A673 (cell line): ENCODE measurements at regions not wholly inside any gene's neighbourhood (a gene's known extent, or its start where the extent isn't known, plus 50 kb on each side); places are given as distances from the start of the nearest gene placed in this dataset.
"Not testable (repeated sequence)": the region's sequence is repeated elsewhere in the genome, so short reads cannot be mapped to it uniquely, and the experiment has no call there.

ENCODE experiments used
- BruUV-seq: library from RNA; stranded (reverse); fragments of 400-500 nt; replicated peaks from 2 replicates; lab custom pipeline; 2021; lab: Mats Ljungman, UMichigan
- CTCF ChIA-PET: fragments of 300-600 bp; sonication (Branson Sonifier 250); formaldehyde crosslinking; loops from one replicate; lab custom pipeline; 2022; ENCODE audit warnings: antibody characterized with exemption; lab: Charles Lee
- POLR2A ChIA-PET: fragments of 300-600 bp; sonication (Branson Sonifier 250); formaldehyde crosslinking; loops from one replicate; lab custom pipeline; 2022; ENCODE audit warnings: antibody characterized with exemption; ENCODE audit not compliant: low non-redundant PET; lab: Charles Lee
- DNase-seq: peaks from one replicate; pipeline ENCODE4 v3.0.0-alpha.2; 2015; ENCODE audit warnings: low spot score
- H3K27ac ChIP-seq: fragments of 200-600 bp; sonication (generic); 2 replicates; pipeline ENCODE4 v1.5.1; 2016; ENCODE audit warnings: mixed run types, low read depth, mild to moderate bottlenecking, mixed read lengths, antibody characterized with exemption, low read length; ENCODE audit not compliant: poor library complexity, severe bottlenecking
- H3K27me3 ChIP-seq: fragments of 200-600 bp; sonication (generic); replicated peaks from 2 replicates; pipeline ENCODE4 v1.6.1; 2017; ENCODE audit warnings: mixed run types, low read depth, mild to moderate bottlenecking, mixed read lengths, antibody characterized with exemption, low read length; ENCODE audit not compliant: insufficient read depth, poor library complexity
- H3K36me3 ChIP-seq: fragments of 200-600 bp; sonication (generic); 2 replicates; pipeline ENCODE4 v1.6.1; 2016; ENCODE audit warnings: mixed run types, mild to moderate bottlenecking, mixed read lengths, antibody characterized with exemption, low read length; ENCODE audit not compliant: insufficient read depth, poor library complexity, severe bottlenecking
- H3K4me1 ChIP-seq: fragments of 200-600 bp; sonication (generic); 2 replicates; pipeline ENCODE4 v1.6.1; 2017; ENCODE audit warnings: mixed run types, mild to moderate bottlenecking, mixed read lengths, antibody characterized with exemption, low read length; ENCODE audit not compliant: insufficient read depth, poor library complexity, severe bottlenecking
- H3K4me3 ChIP-seq: fragments of 200-600 bp; sonication (generic); 2 replicates; pipeline ENCODE4 v1.5.1; 2016; ENCODE audit warnings: low read depth, mixed run types, mild to moderate bottlenecking, mixed read lengths, low read length; ENCODE audit not compliant: poor library complexity, severe bottlenecking
- H3K9me3 ChIP-seq: fragments of 200-600 bp; sonication (generic); 2 replicates; pipeline ENCODE4 v1.6.1; 2016; ENCODE audit warnings: mixed run types, low read depth, mild to moderate bottlenecking, mixed read lengths, antibody characterized with exemption, low read length; ENCODE audit not compliant: poor library complexity, severe bottlenecking
- EZH2 ChIP-seq: fragments of 200-600 bp; sonication (generic); IDR thresholded peaks from 2 replicates; pipeline ENCODE4 v1.6.1; 2017; ENCODE audit warnings: borderline replicate concordance, low read depth, mild to moderate bottlenecking, mixed read lengths, antibody characterized with exemption, low read length; ENCODE audit not compliant: poor library complexity, severe bottlenecking
- intact Hi-C: fragments of 100-400 bp; cut with micrococcal nuclease; formaldehyde crosslinking; loops from one replicate; pipeline ENCODE4 v1.10.0; 2022; ENCODE audit not compliant: unreplicated experiment
- TF ChIP-seq, protein P1 (sequence below): fragments of 300-800, 200-600 bp; sonication (generic); conservative IDR thresholded peaks from 2 replicates; pipeline ENCODE4 v1.5.1; 2017; ENCODE audit warnings: low read depth, mild to moderate bottlenecking, antibody characterized with exemption, low read length, moderate library complexity, mixed read lengths

DNA sequence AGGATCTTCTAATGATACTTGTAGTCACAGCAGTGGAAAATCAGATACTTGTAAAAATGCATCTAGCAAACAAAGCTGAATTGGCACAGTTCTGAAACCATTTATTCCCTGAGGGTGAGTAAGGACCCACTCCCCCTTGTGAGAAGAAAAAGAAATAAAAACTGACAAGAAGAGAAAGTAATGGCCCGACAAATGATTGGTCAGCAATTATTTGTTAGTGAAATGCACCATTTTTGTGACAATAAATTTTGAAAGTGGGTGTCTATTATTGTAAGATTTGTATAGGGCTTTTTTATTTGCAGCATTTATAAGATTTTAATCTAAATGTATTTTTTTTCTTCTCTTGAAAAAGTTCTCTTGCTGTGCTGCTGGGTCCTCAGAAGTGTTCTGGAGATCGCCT is 600.8 kb downstream of the STK39 start:
- Histone ChIP-seq H3K36me3 (no peaks in the 10 kb centered on the region), H3K4me1 (no peaks in the 10 kb centered on the region), H3K27me3 (no peaks in the 10 kb centered on the region), H3K9me3 (no peaks in the 10 kb centered on the region), H3K27ac (no peak overlapping the region), H3K4me3 (no peak overlapping the region)
- CTCF ChIA-PET = no interaction called here
- no peak for TF ChIP-seq EZH2
- TF ChIP-seq, protein P1, sequence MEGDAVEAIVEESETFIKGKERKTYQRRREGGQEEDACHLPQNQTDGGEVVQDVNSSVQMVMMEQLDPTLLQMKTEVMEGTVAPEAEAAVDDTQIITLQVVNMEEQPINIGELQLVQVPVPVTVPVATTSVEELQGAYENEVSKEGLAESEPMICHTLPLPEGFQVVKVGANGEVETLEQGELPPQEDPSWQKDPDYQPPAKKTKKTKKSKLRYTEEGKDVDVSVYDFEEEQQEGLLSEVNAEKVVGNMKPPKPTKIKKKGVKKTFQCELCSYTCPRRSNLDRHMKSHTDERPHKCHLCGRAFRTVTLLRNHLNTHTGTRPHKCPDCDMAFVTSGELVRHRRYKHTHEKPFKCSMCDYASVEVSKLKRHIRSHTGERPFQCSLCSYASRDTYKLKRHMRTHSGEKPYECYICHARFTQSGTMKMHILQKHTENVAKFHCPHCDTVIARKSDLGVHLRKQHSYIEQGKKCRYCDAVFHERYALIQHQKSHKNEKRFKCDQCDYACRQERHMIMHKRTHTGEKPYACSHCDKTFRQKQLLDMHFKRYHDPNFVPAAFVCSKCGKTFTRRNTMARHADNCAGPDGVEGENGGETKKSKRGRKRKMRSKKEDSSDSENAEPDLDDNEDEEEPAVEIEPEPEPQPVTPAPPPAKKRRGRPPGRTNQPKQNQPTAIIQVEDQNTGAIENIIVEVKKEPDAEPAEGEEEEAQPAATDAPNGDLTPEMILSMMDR = no peak
- intact Hi-C loops = no loop called here
- no TSS peak for BruUV-seq
- POLR2A ChIA-PET = no interaction called here
- DNase-seq = no peak

DNA sequence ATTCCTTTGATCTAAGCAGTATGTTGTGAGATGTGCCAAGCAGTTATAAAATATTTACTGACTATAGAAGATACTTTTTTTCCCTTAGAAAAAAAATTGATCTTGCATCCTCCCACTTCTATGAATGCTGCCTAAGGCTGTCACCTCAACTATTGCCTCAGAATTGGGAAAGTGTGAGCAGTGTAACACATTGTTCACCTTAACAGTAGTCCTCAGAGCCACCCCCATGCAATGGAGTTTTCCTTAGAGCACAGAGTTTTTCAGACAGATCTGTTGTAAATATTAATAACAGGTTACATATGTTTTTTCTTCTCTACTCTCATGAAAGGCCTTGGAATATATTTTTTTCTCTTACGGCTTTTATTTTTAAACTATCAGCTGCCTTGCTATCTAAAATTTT is 607.3 kb downstream of the STK39 start:
- POLR2A ChIA-PET = no interaction called here
- no peaks in the 10 kb centered on the region for H3K9me3 ChIP-seq
- no TSS peak for BruUV-seq
- H3K4me1 ChIP-seq = no peaks in the 10 kb centered on the region
- H3K27me3 ChIP-seq = no peaks in the 10 kb centered on the region
- CTCF ChIA-PET = no interaction called here
- TF ChIP-seq, protein P1 = no peak
- TF ChIP-seq EZH2 = no peak
- intact Hi-C loops = no loop called here
- no peak for DNase-seq
- no peak overlapping the region for H3K27ac ChIP-seq
- H3K36me3 ChIP-seq = no peaks in the 10 kb centered on the region
- no peak overlapping the region for H3K4me3 ChIP-seq

DNA sequence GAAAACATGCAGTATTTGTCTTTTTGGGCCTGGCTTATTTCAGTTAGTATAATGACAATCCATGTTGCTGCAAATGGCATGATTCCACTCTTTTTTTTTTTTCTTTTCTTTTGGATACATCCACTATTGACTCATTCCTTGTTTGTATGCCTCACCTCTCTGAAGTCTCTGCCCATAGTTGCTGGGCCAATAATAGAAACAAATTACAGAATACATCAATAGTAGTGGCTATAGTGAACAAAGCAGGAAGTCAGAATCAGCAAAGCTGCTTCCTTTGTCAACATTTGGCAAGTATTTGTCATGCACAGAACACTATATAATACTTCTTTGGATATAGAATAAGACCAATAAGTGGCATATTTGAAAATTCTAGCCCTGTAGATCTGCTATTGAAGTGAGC is 609.7 kb downstream of the STK39 start:
- H3K4me1 ChIP-seq = no peaks in the 10 kb centered on the region
- no TSS peak for BruUV-seq

DNA sequence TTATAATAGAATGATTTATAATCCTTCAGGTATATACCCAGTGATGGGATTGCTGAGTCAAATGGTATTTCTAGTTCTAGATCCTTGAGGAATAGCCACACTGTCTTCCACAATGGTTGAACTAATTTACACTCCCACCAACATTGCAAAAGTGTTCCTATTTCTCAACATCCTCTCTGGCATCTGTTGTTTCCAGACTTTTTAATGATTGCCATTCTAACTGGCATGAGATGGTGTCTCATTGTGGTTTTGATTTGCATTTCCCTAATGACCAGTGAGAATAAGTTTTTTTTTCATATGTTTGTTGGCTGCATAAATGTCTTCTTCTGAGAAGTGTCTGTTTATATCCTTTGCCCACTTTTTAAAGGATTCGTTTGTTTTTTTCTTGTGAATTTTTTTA is 615.1 kb downstream of the STK39 start:
- DNase-seq, H3K4me3 ChIP-seq, H3K4me1 ChIP-seq, BruUV-seq, POLR2A ChIA-PET, intact Hi-C loops, H3K36me3 ChIP-seq, H3K27me3 ChIP-seq, CTCF ChIA-PET, H3K9me3 ChIP-seq, H3K27ac ChIP-seq: not testable (repeated sequence)

More for the DNA sequence above, 609.7 kb downstream of the STK39 start:
- TF ChIP-seq EZH2 = no peak
- TF ChIP-seq, protein P1 = no peak
- DNase-seq = no peak
- Histone ChIP-seq H3K36me3 (no peaks in the 10 kb centered on the region), H3K4me3 (no peak overlapping the region), H3K27me3 (no peaks in the 10 kb centered on the region), H3K27ac (no peak overlapping the region), H3K9me3 (no peaks in the 10 kb centered on the region)
- ChIA-PET POLR2A (no interaction called here), CTCF (no interaction called here)
- intact Hi-C loops = no loop called here
